Pancreas (tissue), 10 donors: ENCODE measurements at regions not wholly inside any gene's neighbourhood (a gene's known extent, or its start where the extent isn't known, plus 50 kb on each side); places are given as distances from the start of the nearest gene placed in this dataset.
A peak's percentile ranks its signal among the peaks of the same experiment; 100 is the strongest.

Source experiments
- ATAC-seq, 4 donors: fragments of 200-7000 bp; cut with Tn5 transposase; one replicate each; pipeline versions ENCODE4 v1.8.0 to v1.9.1; 2020; ENCODE audit warnings: mild to moderate bottlenecking in 4 of 4, moderate library complexity in 4 of 4
- DNase-seq, 6 donors: peaks; one replicate each; pipeline ENCODE4 v3.0.0-alpha.2; 2020
- FAIRE-seq: peaks from 2 replicates; lab custom pipeline; 2012; peaks lifted over from hg19 to GRCh38; lab: Jason Lieb, UNC
- H3K27ac ChIP-seq, 4 donors: fragments of 200-600 bp; sonication (generic); 1 replicate in 3 of 4; 2 replicates in 1 of 4; pipeline versions ENCODE4 v1.5.0 to v1.8.0; 2020
- H3K27me3 ChIP-seq, 4 donors: fragments of 200-600 bp; one replicate each; pipeline ENCODE4 v1.8.0; 2021
- H3K36me3 ChIP-seq, 3 donors: fragments of 200-600 bp; sonication (generic) in 1 of 3; one replicate each; pipeline versions ENCODE4 v1.5.0 to v1.8.0; 2020 to 2021
- H3K4me1 ChIP-seq, 3 donors: fragments of 200-600 bp; one replicate each; pipeline ENCODE4 v1.8.0; 2021
- H3K4me3 ChIP-seq, 4 donors: fragments of 200-600 bp; sonication (generic) in 2 of 4; one replicate each; pipeline versions ENCODE4 v1.5.0 to v1.8.0; 2020 to 2021
- H3K9me3 ChIP-seq, 4 donors: fragments of 200-600 bp; one replicate each; pipeline ENCODE4 v1.8.0; 2021
- CTCF ChIP-seq, 4 donors: fragments of 200-600 bp; sonication (generic) in 3 of 4; IDR thresholded peaks; one replicate each; pipeline versions ENCODE4 v1.5.0 to v1.8.0; 2021; ENCODE audit warnings: antibody characterized with exemption in 4 of 4
- WGBS, 2 donors: extraction: QIAGEN DNeasy Blood & Tissue Kit; methylation state at CpG; one replicate each; pipeline ENCODE4 v1.1.7; 2013; 5-methylcytosine and 5-hydroxymethylcytosine counted together
- intact Hi-C, 3 donors: fragments of 100-400 bp; cut with DNase I; formaldehyde crosslinking; loops; one replicate each; pipeline versions ENCODE4 v1.11.1 to v1.14.2; 2022
- donor health status: healthy with polysubstance abuse.
- donor health status: DM: no; HTN: no; CAD: no; lungs with moderate emphysema.
- donor health status: DM: no; HTN: no; CAD: no.
- donor health status: control.
- donor health status: control.
- donor health status: Bipolar disorder and iron deficiency.
- donor health status: DM: yes; HTN: yes; CAD: no.
- donor health status: DM: no; HTN: no; CAD: no.
- donor health status: DM: no; HTN: no; CAD: no.
- donor health status: DM: yes; HTN: yes; CAD: no.

GRCh38 chr15:87777054-87777561 is 479.4 kb downstream of the NTRK3 start:
- 47 to 51% methylated on average over 3 of the region's 3 CpGs for WGBS, 2 donors
- H3K36me3 ChIP-seq: no peaks in the 10 kb centered on the region
- FAIRE-seq (no peak), DNase-seq (peak in 1 of 6 donors; percentile 8), ATAC-seq (peak in 2 of 4 donors; percentile 44 to 47)
- H3K4me1 ChIP-seq: no peaks in the 10 kb centered on the region
- no peaks in the 10 kb centered on the region for H3K27me3 ChIP-seq
- no peaks in the 10 kb centered on the region for H3K9me3 ChIP-seq
- H3K27ac ChIP-seq: no peak overlapping the region
- no peak for TF ChIP-seq CTCF (IDR thresholded peaks at IDR 0.05)
- H3K4me3 ChIP-seq: no peak overlapping the region
- intact Hi-C loops: no loop called here

GRCh38 chr15:87767516-87767915 is 489.0 kb downstream of the NTRK3 start:
- Histone ChIP-seq H3K4me1 (no peaks in the 10 kb centered on the region), H3K27me3 (peaks cover 0 to 6% (median 0%) of the 10 kb centered on the region in 4 donors), H3K9me3 (no peaks in the 10 kb centered on the region), H3K4me3 (no peak overlapping the region), H3K36me3 (no peaks in the 10 kb centered on the region), H3K27ac (no peak overlapping the region)
- FAIRE-seq (no peak), DNase-seq (no peak), ATAC-seq (no peak)
- 70 to 73% methylated on average over 3 of the region's 3 CpGs for WGBS, 2 donors
- no peak for TF ChIP-seq CTCF (IDR thresholded peaks at IDR 0.05)
- intact Hi-C loops: no loop called here

GRCh38 chr15:87764461-87765240 is 491.9 kb downstream of the NTRK3 start:
- no peak overlapping the region for H3K27ac ChIP-seq
- 29 to 34% methylated on average over 4 of the region's 4 CpGs for WGBS, 2 donors
- FAIRE-seq (no peak), DNase-seq (no peak), ATAC-seq (no peak)
- intact Hi-C loops: no loop called here
- H3K36me3 ChIP-seq: no peaks in the 10 kb centered on the region
- no peak for TF ChIP-seq CTCF (IDR thresholded peaks at IDR 0.05)
- H3K9me3 ChIP-seq: no peaks in the 10 kb centered on the region
- no peak overlapping the region for H3K4me3 ChIP-seq
- H3K4me1 ChIP-seq: no peaks in the 10 kb centered on the region
- no peaks in the 10 kb centered on the region for H3K27me3 ChIP-seq

GRCh38 chr15:87763837-87764236 is 492.7 kb downstream of the NTRK3 start:
- ATAC-seq (no peak), DNase-seq (no peak), FAIRE-seq (no peak)
- TF ChIP-seq CTCF (IDR thresholded peaks at IDR 0.05): no peak
- intact Hi-C loops: no loop called here
- WGBS, 2 donors: 63 to 68% methylated on average over 9 of the region's 9 CpGs
- Histone ChIP-seq H3K9me3 (no peaks in the 10 kb centered on the region), H3K27ac (no peak overlapping the region), H3K36me3 (no peaks in the 10 kb centered on the region), H3K27me3 (no peaks in the 10 kb centered on the region), H3K4me1 (no peaks in the 10 kb centered on the region), H3K4me3 (no peak overlapping the region)
